Panc1 (cell line): ENCODE measurements at regions not wholly inside any gene's neighbourhood (a gene's known extent, or its start where the extent isn't known, plus 50 kb on each side); places are given as distances from the start of the nearest gene placed in this dataset.

ENCODE experiments used
- ATAC-seq: fragments of 200-7000 bp; cut with Tn5 transposase; 2 replicates; pipeline ENCODE4 v1.9.1; 2020; ENCODE audit warnings: mild to moderate bottlenecking, moderate library complexity
- BruUV-seq: library from RNA; stranded (reverse); fragments of 400-500 nt; replicated peaks from 2 replicates; lab custom pipeline; 2021; lab: Mats Ljungman, UMichigan
- CTCF ChIA-PET: fragments of 300-600 bp; sonication (Branson Sonifier 250); formaldehyde crosslinking; loops from one replicate; lab custom pipeline; 2022; ENCODE audit warnings: antibody characterized with exemption; lab: Charles Lee
- POLR2A ChIA-PET: fragments of 300-600 bp; sonication (Branson Sonifier 250); formaldehyde crosslinking; loops from one replicate; lab custom pipeline; 2022; ENCODE audit warnings: antibody characterized with exemption; lab: Charles Lee
- DNase-seq: peaks from one replicate; pipeline ENCODE4 v3.0.0-alpha.2; 2010; ENCODE audit warnings: low read depth, low spot score
- H3K27ac ChIP-seq: 2 replicates; pipeline ENCODE4 v1.5.1; 2011; ENCODE audit warnings: mild to moderate bottlenecking, low read length, inconsistent platforms
- H3K27me3 ChIP-seq: fragments of 200-500 bp; sonication (Bioruptor generic); 2 replicates; pipeline ENCODE4 v1.6.0; 2014; ENCODE audit warnings: low read length, inconsistent platforms; ENCODE audit not compliant: control insufficient read depth, insufficient read depth
- H3K36me3 ChIP-seq: fragments of 200-500 bp; sonication (Bioruptor generic); 2 replicates; pipeline ENCODE4 v1.5.1; 2014; ENCODE audit warnings: inconsistent platforms, mild to moderate bottlenecking, low read length, moderate library complexity; ENCODE audit not compliant: control insufficient read depth, insufficient read depth
- H3K4me1 ChIP-seq: 2 replicates; pipeline ENCODE4 v1.5.1; 2011; ENCODE audit warnings: inconsistent platforms, mild to moderate bottlenecking, low read length, moderate library complexity; ENCODE audit not compliant: control insufficient read depth, insufficient read depth
- H3K4me3 ChIP-seq, 2 experiments: 2 replicates each; pipeline ENCODE4 v1.5.1; 2011 to 2012; ENCODE audit warnings: low read depth in 2 of 2, low read length in 2 of 2, mild to moderate bottlenecking in 2 of 2, inconsistent platforms in 1 of 2, moderate library complexity in 1 of 2
- H3K9me3 ChIP-seq: fragments of 200-500 bp; sonication (Bioruptor generic); 2 replicates; pipeline ENCODE4 v1.5.1; 2014; ENCODE audit warnings: low read depth, mild to moderate bottlenecking, inconsistent platforms, low read length, moderate library complexity; ENCODE audit not compliant: control insufficient read depth, insufficient read depth
- CTCF ChIP-seq: fragments of 450-650 bp; IDR thresholded peaks from 2 replicates; pipeline ENCODE4 v1.5.1; 2017; ENCODE audit warnings: mild to moderate bottlenecking
- POLR2AphosphoS5 ChIP-seq: IDR thresholded peaks from 2 replicates; pipeline ENCODE4 v1.6.1; 2012; ENCODE audit warnings: mild to moderate bottlenecking, low read depth, low read length, moderate library complexity
- SIN3A ChIP-seq: IDR thresholded peaks from 2 replicates; pipeline ENCODE4 v1.6.1; 2012; ENCODE audit warnings: low read depth, mild to moderate bottlenecking, low read length, moderate library complexity, borderline replicate concordance; ENCODE audit not compliant: insufficient read depth
- TCF7L2 ChIP-seq: IDR thresholded peaks from 2 replicates; pipeline ENCODE4 v1.6.1; 2011; ENCODE audit warnings: mild to moderate bottlenecking, low read depth, low read length, inconsistent platforms
- in situ Hi-C: cut with HindIII; loops from 2 replicates; pipeline ENCODE4 v1.10.0; 2016; ENCODE audit warnings: low sequenced_read_pairs, low pct_unique_long_range_greater_than_20kb
- intact Hi-C: fragments of 100-400 bp; cut with micrococcal nuclease; formaldehyde crosslinking; loops from one replicate; pipeline ENCODE4 v1.10.0; 2022; ENCODE audit not compliant: unreplicated experiment
- TF ChIP-seq, protein P1 (sequence below), 2 experiments: IDR thresholded peaks; 2 replicates each; pipeline ENCODE4 v1.6.1; 2011 to 2012; ENCODE audit warnings: low read depth in 2 of 2, control low read depth in 1 of 2, low read length in 1 of 2, mild to moderate bottlenecking in 1 of 2, moderate library complexity in 1 of 2; ENCODE audit not compliant: insufficient read depth in 1 of 2

- ChIA-PET POLR2A (no interaction called here), CTCF (no interaction called here)
- BruUV-seq, result no TSS peak
- intact Hi-C loops (no loop called here), in situ Hi-C loops (no loop called here)
- no peak overlapping the region for H3K27ac ChIP-seq
- no peak overlapping the region for H3K4me3 ChIP-seq
- no peaks in the 10 kb centered on the region for H3K9me3 ChIP-seq
- TF ChIP-seq, protein P1, sequence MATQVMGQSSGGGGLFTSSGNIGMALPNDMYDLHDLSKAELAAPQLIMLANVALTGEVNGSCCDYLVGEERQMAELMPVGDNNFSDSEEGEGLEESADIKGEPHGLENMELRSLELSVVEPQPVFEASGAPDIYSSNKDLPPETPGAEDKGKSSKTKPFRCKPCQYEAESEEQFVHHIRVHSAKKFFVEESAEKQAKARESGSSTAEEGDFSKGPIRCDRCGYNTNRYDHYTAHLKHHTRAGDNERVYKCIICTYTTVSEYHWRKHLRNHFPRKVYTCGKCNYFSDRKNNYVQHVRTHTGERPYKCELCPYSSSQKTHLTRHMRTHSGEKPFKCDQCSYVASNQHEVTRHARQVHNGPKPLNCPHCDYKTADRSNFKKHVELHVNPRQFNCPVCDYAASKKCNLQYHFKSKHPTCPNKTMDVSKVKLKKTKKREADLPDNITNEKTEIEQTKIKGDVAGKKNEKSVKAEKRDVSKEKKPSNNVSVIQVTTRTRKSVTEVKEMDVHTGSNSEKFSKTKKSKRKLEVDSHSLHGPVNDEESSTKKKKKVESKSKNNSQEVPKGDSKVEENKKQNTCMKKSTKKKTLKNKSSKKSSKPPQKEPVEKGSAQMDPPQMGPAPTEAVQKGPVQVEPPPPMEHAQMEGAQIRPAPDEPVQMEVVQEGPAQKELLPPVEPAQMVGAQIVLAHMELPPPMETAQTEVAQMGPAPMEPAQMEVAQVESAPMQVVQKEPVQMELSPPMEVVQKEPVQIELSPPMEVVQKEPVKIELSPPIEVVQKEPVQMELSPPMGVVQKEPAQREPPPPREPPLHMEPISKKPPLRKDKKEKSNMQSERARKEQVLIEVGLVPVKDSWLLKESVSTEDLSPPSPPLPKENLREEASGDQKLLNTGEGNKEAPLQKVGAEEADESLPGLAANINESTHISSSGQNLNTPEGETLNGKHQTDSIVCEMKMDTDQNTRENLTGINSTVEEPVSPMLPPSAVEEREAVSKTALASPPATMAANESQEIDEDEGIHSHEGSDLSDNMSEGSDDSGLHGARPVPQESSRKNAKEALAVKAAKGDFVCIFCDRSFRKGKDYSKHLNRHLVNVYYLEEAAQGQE (IDR thresholded peaks at IDR 0.05; ENCODE audit: insufficient read depth in 1 of 2, low read depth in 2 of 2, low read length in 1 of 2), result no peak
- no peaks in the 10 kb centered on the region for H3K36me3 ChIP-seq
- ATAC-seq, result no peak
- H3K27me3 ChIP-seq, result no peaks in the 10 kb centered on the region
- DNase-seq, result no peak
- no peaks in the 10 kb centered on the region for H3K4me1 ChIP-seq
Observed at GRCh38 chr6:91098006-91098405, 511.1 kb upstream of the MAP3K7 start.

DNA sequence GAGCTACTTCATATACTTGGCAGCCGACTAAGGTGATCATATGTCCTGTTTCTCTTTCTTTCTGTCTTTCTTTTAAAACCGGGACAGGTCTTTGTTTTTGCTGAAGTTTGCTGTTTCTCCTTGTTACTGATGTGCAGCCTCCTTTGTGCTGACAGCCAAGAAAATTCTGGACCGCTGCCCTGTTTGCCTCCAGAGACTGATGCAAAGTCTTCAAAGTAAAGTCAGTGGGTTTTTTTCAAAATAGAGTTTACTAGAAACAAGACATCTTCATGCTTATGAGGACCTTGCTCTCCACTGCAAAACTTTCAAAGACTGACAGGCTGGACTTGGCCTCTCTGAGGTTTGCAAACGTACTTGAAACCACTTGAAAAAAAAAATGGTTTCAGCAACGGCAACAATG, 510.5 kb upstream of the MAP3K7 start:
- Histone ChIP-seq H3K27me3 (no peaks in the 10 kb centered on the region), H3K4me1 (no peaks in the 10 kb centered on the region), H3K27ac (no peak overlapping the region), H3K9me3 (no peaks in the 10 kb centered on the region), H3K4me3 (no peak overlapping the region), H3K36me3 (no peaks in the 10 kb centered on the region)
- CTCF ChIA-PET, result no interaction called here
- no peak for DNase-seq
- TF ChIP-seq, protein P1 (IDR thresholded peaks at IDR 0.05; ENCODE audit: insufficient read depth in 1 of 2, low read depth in 2 of 2, low read length in 1 of 2), result no peak
- TF ChIP-seq SIN3A, result no peak
- no peak for TF ChIP-seq TCF7L2
- TF ChIP-seq CTCF, result no peak
- no peak for TF ChIP-seq POLR2AphosphoS5
- intact Hi-C loops, result no loop called here
- POLR2A ChIA-PET, result no interaction called here
- ATAC-seq, result no peak
- BruUV-seq, result no TSS peak
- in situ Hi-C loops, result no loop called here
